ENCODE measurements at regions not wholly inside any gene's neighbourhood (a gene's known extent, or its start where the extent isn't known, plus 50 kb on each side); places are given as distances from the start of the nearest gene placed in this dataset.
A peak's percentile ranks its signal among the peaks of the same experiment; 100 is the strongest.
"Not testable (repeated sequence)": the region's sequence is repeated elsewhere in the genome, so short reads cannot be mapped to it uniquely, and the experiment has no call there.

- H3K36me3 Mint-ChIP-seq (ENCODE audit: low read depth); H3K4me3 Mint-ChIP-seq; H3K27me3 Mint-ChIP-seq; H3K4me1 Mint-ChIP-seq; H3K9me3 ChIP-seq (ENCODE audit: control insufficient read depth, low read length, poor library complexity, severe bottlenecking); H3K27ac Mint-ChIP-seq; DNase-seq; ATAC-seq: not testable (repeated sequence)
These were observed 68.8 kb downstream of the RBMY1J start for GRCh38 chrY:22472027-22472426.

- H3K4me3 Mint-ChIP-seq; ATAC-seq; H3K27me3 Mint-ChIP-seq; H3K27ac Mint-ChIP-seq; H3K9me3 ChIP-seq (ENCODE audit: control insufficient read depth, low read length, poor library complexity, severe bottlenecking); H3K4me1 Mint-ChIP-seq; H3K36me3 Mint-ChIP-seq (ENCODE audit: low read depth); DNase-seq: not testable (repeated sequence)
These were observed 74.6 kb downstream of the RBMY1J start for GRCh38 chrY:22477846-22478245.

DNA sequence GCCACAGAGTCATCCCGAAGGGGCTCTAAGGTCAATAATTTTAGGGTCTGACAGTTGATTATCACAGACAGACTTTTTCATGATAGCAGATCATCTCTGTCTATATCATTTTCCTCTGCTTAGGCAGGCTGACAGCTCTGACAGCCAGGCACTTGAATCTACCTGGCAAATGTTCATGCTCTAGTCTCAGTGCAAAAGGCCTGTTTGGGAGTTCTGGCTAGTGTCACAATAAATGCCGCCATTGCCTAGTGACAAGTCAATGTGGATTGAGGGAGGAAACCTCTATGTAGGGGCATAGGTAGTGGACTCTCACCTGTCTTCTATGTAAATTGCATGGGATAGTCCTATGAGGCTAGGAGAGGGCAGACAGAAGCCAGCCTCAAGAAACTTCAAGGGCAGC is 81.3 kb downstream of the RBMY1J start:
- H3K4me1 Mint-ChIP-seq; H3K36me3 Mint-ChIP-seq (ENCODE audit: low read depth); H3K27ac Mint-ChIP-seq; ATAC-seq; H3K9me3 ChIP-seq (ENCODE audit: control insufficient read depth, low read length, poor library complexity, severe bottlenecking); H3K27me3 Mint-ChIP-seq; DNase-seq; H3K4me3 Mint-ChIP-seq: not testable (repeated sequence)

- not testable (repeated sequence) for H3K27ac Mint-ChIP-seq; ATAC-seq; H3K4me1 Mint-ChIP-seq; H3K9me3 ChIP-seq (ENCODE audit: control insufficient read depth, low read length, poor library complexity, severe bottlenecking); H3K36me3 Mint-ChIP-seq (ENCODE audit: low read depth); H3K27me3 Mint-ChIP-seq; DNase-seq; H3K4me3 Mint-ChIP-seq
These were observed 85.5 kb downstream of the RBMY1J start for GRCh38 chrY:22488688-22489087.

DNA sequence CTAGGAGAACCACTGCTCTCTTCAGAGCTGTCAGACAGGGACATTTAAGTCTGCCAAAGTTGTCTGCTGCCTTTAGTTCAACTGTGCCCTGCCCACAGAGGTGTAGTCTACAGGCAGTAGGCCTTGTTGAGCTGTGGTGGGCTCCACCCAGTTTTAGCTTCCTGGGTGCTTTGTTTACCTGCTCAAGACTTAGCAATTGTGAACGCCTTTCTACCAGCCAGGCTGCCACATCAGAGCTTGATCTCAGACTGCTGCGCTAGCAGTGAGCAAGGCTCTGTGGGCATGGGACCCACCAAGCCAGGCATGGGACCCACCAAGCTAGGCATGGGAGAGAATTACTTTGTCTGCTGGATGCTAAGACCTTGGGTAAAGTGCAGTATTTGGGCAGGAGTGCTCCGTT is 96.5 kb downstream of the RBMY1J start:
- ATAC-seq: peak; percentile 94
- not testable (repeated sequence) for H3K9me3 ChIP-seq (ENCODE audit: control insufficient read depth, low read length, poor library complexity, severe bottlenecking); H3K4me3 Mint-ChIP-seq; H3K27ac Mint-ChIP-seq; H3K36me3 Mint-ChIP-seq (ENCODE audit: low read depth); H3K27me3 Mint-ChIP-seq; H3K4me1 Mint-ChIP-seq; DNase-seq

GRCh38 chrY:22513719-22514118 is 110.5 kb downstream of the RBMY1J start:
- not testable (repeated sequence) for H3K27me3 Mint-ChIP-seq; H3K36me3 Mint-ChIP-seq (ENCODE audit: low read depth); H3K9me3 ChIP-seq (ENCODE audit: control insufficient read depth, low read length, poor library complexity, severe bottlenecking); DNase-seq; H3K4me3 Mint-ChIP-seq; H3K4me1 Mint-ChIP-seq; H3K27ac Mint-ChIP-seq; ATAC-seq

- not testable (repeated sequence) for H3K27ac Mint-ChIP-seq; ATAC-seq; H3K9me3 ChIP-seq (ENCODE audit: control insufficient read depth, low read length, poor library complexity, severe bottlenecking); H3K4me1 Mint-ChIP-seq; DNase-seq; H3K27me3 Mint-ChIP-seq; H3K36me3 Mint-ChIP-seq (ENCODE audit: low read depth); H3K4me3 Mint-ChIP-seq
These were observed 122.6 kb downstream of the RBMY1J start for GRCh38 chrY:22525841-22526240.

DNA sequence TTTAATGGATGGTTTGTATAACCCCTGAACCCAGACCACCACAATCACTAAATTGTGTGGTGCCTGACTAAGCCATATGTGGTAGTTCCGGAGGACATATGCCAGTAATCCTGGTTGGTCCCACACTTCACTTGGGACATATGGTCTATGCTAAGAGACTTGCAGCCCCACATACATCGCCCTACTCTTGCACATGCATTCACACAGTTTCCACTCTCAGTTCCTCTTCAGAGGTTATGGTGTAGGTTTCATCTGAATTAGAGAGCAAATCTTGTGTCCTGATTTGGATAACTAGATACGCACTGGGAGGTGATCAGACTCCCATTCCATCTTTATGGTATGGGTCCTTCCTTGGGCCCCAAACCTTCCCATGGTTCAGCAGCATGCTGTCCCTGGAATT is 169.8 kb downstream of the RBMY1J start:
- not testable (repeated sequence) for H3K9me3 ChIP-seq (ENCODE audit: control insufficient read depth, low read length, poor library complexity, severe bottlenecking); H3K4me3 Mint-ChIP-seq; H3K36me3 Mint-ChIP-seq (ENCODE audit: low read depth); DNase-seq; H3K27ac Mint-ChIP-seq; H3K27me3 Mint-ChIP-seq; H3K4me1 Mint-ChIP-seq; ATAC-seq

DNA sequence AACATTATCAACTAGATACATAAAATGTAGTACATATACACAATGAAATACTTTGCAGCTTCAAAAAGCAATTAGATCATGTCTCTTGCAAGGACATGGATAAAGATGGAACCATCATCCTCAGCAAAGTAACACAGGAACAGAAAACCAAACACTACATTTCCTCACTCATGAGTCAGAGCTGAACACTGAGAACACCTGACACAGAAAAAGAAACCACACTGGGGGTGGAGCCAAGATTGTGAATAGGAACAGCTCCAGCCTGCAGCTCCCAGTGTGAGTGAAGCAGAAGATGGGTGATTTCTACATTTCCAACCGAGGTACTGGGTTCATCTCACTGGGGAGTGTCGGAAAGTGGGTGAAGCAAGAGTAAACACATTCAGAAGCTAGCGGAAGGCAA is 195.6 kb downstream of the RBMY1J start:
- H3K27ac Mint-ChIP-seq; H3K4me1 Mint-ChIP-seq; H3K27me3 Mint-ChIP-seq; DNase-seq; H3K4me3 Mint-ChIP-seq; H3K9me3 ChIP-seq (ENCODE audit: control insufficient read depth, low read length, poor library complexity, severe bottlenecking); H3K36me3 Mint-ChIP-seq (ENCODE audit: low read depth): not testable (repeated sequence)
- ATAC-seq: peak; percentile 86

- H3K27me3 Mint-ChIP-seq; H3K27ac Mint-ChIP-seq; H3K4me1 Mint-ChIP-seq; DNase-seq; H3K9me3 ChIP-seq (ENCODE audit: control insufficient read depth, low read length, poor library complexity, severe bottlenecking); H3K36me3 Mint-ChIP-seq (ENCODE audit: low read depth); H3K4me3 Mint-ChIP-seq; ATAC-seq: not testable (repeated sequence)
These were observed 201.8 kb downstream of the RBMY1J start for GRCh38 chrY:22605036-22605435.

- not testable (repeated sequence) for H3K27ac Mint-ChIP-seq; H3K9me3 ChIP-seq (ENCODE audit: control insufficient read depth, low read length, poor library complexity, severe bottlenecking); H3K4me1 Mint-ChIP-seq; H3K36me3 Mint-ChIP-seq (ENCODE audit: low read depth); H3K4me3 Mint-ChIP-seq; DNase-seq; H3K27me3 Mint-ChIP-seq; ATAC-seq
These were observed 202.4 kb downstream of the RBMY1J start for GRCh38 chrY:22605658-22606057.

- not testable (repeated sequence) for H3K36me3 Mint-ChIP-seq (ENCODE audit: low read depth); DNase-seq; ATAC-seq
These were observed 203.7 kb downstream of the RBMY1J start for GRCh38 chrY:22606889-22607288.

GRCh38 chrY:22612772-22613171 is 209.6 kb downstream of the RBMY1J start:
- DNase-seq; H3K27me3 Mint-ChIP-seq; H3K36me3 Mint-ChIP-seq (ENCODE audit: low read depth); H3K9me3 ChIP-seq (ENCODE audit: control insufficient read depth, low read length, poor library complexity, severe bottlenecking); H3K4me1 Mint-ChIP-seq; H3K27ac Mint-ChIP-seq; H3K4me3 Mint-ChIP-seq: not testable (repeated sequence)
- peak; percentile 67 for ATAC-seq

More at GRCh38 chrY:22606889-22607288, 203.7 kb downstream of the RBMY1J start:
- not testable (repeated sequence) for H3K4me3 Mint-ChIP-seq; H3K27me3 Mint-ChIP-seq; H3K4me1 Mint-ChIP-seq; H3K27ac Mint-ChIP-seq; H3K9me3 ChIP-seq (ENCODE audit: control insufficient read depth, low read length, poor library complexity, severe bottlenecking)
